HG02763 (cell line): ENCODE measurements at regions not wholly inside any gene's neighbourhood (a gene's known extent, or its start where the extent isn't known, plus 50 kb on each side); places are given as distances from the start of the nearest gene placed in this dataset.

Experiments used
- ATAC-seq: cut with Tn5 transposase; IDR thresholded peaks from one replicate; pipeline ENCODE4 v1.9.1; 2021; ENCODE audit warnings: mild to moderate bottlenecking, moderate library complexity; ENCODE audit not compliant: unreplicated experiment

DNA sequence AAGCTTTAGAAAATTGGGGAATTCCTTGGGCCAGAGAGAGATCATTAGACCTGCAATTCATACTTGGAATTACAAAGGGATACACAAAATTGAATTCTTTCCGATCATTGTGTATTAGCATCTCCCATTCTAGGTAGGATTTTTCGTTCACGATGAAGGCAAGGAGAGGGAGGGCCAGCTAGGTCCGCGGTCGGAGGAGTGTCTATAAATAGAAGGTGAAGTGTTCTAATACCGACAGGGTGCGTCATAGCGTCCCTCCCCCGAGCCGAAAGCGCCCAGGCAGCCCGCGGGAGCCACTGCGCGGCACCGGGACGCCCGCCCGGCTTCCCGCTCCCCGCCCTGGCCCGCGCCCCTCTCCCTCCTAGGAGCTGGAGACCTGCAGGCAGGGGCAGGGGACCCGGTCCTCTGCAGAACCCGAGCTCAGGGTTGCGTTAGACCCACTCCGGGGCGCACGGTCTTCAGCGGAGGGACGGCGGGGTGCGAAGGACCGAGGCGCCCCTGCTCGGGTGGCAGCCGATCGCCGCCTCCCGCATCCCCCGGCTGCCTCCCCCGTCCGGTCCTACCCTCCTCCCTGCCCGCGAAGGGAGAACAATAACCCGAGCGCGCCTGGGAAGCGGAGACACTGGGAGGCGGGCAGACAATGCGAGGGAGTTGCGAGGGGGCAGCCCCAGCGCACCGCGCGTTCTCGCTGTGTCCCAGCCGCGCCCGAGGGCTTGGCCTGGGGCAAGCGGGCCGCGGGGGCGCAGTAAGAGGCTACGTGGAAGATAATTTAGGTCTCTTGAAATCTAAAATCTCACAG, 114.2 kb upstream of the SERTAD2 start:
- ATAC-seq: peak; percentile 84

DNA sequence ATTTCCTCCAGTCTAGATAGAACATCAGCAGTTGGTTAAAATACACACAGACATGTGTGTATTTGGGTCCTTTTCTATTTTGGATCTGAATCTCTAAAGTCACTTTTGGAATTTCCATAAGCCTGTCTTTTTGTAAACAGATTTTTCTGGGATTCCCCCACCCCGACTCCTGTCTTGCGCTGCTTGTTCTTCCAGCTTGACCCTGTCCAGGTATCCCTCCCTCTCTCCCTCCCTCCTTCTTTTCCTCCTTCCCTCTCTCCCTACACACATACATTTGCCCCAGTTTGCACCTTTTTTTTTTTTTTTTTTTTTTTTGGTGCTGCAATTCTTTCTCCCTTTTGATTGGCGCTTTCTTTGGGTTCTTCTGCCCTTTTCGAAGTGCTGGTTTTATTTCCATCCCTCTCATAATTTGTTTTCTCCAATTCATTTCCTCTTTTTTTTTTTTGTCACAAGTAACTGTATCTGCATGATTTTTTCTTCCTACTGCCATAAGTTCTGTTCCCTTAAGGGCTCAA, 114.8 kb upstream of the SERTAD2 start:
- no peak for ATAC-seq

DNA sequence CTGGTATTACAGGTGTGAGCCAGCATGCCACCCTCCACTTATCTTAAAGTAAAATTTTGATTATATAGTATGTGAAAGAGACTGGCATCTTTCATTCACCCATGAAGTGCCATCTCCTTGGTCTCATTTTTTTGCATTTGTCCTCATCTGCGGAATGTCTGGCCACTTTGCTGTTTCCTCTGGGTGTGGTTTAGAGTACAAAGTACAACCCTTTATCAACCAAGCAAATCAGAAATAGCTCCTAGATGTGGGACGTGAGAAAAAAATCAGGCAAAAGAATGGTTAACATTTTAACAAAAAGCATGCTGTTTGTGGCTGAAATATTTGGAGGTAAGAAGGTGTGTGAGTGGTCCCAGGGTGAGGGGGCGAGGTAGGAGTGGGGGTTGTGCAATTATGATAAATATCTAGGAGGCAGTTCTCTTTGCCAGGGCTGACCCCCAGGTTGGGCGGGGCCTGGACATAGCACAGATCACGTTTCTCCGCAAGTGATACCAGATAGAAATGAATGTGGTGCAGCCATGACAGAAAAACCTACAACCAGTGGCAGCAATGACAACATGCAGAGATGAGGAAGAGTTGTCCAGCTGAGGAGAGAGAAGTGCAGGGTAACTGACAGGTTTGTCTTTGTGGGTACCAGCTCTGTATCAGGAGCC, 115.8 kb upstream of the SERTAD2 start:
- ATAC-seq: no peak

DNA sequence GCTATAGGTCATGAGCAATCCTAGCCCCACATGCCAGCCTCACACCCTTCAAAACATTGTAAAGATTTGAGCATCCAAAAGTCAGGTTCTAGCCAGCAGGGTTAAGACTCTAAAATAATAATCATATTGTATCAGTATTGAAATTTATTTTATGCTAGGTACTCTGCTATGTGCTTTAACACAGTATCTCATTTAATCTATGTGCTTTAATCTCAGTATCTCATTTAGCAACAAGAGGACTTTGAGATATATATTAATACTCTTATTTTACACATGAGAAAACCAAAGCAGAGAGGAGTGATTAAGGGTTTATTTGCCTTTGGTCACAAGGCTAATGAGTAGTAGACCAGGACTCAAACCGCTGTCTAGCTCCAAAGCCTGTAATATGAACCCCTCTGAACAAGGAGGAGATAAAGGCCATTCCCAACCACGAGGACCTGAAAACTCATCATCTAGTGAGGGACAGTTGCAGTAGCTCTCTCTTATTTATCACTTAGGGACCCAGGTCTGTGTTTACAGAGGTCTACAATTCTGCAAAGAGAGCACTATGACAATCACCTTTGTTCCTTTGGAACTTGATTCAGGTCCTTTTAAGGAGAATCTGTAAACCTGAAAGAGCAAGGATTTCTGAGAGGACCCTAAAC, 116.5 kb upstream of the SERTAD2 start:
- ATAC-seq: no peak

DNA sequence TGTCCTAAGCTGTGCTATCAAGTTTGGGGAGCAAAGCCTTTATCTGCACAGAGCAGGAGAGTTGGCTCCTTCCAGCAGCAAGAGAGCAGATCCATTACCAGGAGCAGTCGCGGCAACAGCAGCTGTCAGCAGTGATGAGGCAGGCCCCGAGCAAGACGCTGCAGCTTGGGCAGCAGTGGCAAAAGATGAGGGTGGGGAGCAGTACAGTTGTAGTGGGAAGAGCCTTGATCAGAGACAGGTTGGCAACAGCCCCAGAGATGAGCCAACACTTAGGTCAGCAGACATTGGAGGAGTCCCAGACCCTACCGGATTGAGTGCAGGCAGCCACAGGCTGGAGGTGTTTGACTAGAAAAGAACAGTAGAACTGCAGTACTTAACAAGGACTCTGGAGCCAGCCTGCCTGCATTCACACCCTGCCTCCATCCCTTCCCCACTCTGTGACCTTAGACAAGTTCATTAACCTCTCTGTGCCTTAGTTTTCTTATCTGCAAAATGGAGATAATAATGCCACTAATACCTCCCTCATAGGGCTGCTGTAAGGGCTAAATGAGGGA, 117.1 kb upstream of the SERTAD2 start:
- no peak for ATAC-seq

DNA sequence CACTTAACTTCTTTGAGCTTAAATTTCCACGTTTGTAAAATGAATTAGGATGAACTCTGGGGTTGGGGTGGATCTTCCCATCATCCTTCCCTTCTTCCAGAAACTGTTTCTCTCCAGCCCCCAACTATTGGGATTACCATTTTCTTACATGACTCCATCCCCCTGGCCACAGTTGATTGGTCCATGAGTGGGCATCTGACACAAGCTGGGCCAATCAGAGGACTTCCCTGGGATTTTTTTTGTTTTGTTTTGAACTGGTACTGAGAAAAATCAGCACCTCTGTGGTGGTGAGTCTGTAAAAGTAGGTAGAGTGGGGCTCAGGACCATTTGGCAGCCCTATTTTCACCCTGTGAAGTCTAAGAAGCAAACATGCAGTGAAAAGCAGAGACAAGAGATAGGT, 118.0 kb upstream of the SERTAD2 start:
- ATAC-seq: no peak

DNA sequence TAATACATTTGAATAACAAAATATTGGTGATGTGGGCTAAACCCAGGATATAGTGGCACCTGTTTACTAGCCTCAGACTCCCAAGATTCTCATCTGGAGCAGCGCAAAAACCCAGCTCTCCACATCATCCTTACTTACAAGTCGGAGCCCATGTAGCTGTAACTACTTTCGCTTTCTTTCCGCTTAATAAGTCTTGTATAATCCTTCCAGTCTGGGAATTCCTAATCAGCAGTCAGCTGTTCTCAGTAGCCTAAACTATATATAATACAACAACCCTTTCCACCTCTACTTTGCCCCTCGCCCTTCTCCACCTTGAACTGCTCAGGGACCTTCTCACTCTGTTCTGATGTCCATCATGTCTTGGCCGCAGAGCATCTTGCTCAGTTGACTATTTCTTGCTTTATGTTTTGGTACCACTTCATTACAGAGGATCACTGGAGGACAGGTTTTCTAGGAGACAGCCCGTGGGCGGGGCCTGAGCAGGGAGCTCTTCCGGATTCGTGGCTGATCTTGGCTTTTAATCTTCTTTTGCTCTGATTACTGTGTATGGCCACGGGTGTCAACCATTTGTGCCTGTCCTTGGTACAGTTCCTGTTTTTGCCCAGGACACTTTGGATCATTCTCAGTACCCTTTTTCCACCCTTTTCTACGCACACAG, 119.9 kb upstream of the SERTAD2 start:
- ATAC-seq: no peak

DNA sequence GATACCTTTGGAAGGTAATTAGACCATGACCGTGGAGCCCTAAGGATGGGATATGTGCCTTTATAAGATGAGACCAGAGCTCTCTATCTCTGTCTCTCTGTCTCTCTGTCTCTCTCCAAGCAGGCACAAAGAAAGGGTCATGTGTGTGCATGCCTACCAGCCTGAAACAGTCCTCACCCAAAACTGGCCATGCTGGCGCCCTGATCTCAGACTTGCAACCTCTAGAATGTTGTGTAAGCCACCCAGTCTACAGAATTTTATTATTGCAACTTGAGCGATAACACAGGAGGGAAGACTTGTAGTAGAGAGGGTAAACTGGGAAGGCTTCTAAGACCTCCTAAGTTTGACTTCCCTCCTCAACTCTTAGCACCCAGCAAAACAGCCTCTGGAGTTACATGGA, 124.1 kb upstream of the SERTAD2 start:
- ATAC-seq: no peak

DNA sequence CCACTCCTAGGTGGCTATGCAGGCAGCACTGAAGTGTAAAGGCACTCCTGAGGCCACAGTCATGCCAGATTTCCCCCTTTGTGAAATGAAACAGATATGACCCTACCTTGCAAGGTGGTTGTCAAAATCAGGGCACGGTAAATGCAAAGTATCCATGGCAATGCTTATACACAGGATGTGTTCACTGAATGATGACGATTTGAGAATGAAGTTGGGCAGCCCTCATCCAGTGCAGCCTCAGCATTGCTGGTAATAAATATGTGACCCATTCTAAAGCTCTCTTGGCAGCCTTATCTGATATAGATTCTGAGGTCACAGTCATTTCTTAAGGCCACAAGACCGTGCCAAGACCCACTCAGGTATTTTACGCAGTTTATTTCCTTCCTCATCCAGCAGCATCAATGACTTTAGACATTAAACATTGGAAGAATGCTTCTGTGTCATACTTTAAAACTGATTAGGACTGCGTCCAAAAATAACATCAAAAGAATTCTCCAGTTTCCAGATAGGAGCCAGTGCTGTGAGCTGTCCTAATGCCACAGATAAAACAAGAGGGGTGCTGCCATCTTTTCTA, 125.5 kb upstream of the SERTAD2 start:
- ATAC-seq: no peak

DNA sequence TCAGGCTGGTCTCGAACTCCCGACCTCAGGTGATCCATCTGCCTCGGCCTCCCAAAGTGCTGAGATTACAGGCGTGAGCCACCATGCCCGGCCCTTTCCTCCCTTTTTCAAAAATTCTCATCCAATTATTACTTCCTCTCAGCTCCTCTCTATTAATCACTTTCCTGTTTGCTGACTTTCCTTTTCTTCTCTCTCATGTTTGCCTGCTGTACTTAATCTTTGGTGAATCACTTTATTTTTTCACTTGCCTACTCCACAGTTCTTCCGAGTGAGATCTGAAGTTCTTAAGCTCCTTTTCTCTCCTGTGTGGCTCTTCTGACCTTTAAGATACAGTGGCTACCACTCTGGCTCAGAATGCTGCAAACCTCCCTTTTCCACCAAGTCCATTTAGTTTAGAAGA, 126.3 kb upstream of the SERTAD2 start:
- no peak for ATAC-seq

DNA sequence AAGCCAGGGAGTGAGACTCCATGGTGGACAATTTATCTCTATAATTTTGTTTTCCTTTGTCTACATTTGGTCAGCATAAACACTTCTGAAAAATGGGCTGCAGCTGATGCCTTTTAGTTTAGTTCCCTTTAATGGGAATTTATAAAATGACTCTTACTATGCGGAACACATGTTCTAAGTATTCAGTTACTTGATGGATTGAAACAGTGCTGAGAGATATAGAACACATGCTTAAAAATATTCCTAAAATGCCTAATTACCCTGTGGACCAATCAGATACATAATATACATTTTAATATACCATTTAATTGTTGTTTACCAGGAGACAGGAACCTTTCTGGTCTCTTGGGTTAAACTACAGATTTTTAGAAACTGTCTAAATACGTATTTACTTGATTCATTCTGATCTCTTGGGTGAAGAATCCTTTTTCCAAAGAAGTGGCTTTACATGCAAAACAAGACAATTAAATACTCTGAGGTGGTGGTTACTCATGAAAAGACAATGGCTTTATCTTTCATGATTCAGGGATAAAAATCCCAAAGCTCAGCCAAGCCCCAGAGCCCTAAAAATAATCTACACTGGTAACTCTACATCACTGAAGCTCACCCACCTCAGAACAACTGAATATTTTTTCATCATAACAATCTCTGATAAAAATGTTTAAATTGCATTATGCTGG, 128.1 kb upstream of the SERTAD2 start:
- no peak for ATAC-seq

DNA sequence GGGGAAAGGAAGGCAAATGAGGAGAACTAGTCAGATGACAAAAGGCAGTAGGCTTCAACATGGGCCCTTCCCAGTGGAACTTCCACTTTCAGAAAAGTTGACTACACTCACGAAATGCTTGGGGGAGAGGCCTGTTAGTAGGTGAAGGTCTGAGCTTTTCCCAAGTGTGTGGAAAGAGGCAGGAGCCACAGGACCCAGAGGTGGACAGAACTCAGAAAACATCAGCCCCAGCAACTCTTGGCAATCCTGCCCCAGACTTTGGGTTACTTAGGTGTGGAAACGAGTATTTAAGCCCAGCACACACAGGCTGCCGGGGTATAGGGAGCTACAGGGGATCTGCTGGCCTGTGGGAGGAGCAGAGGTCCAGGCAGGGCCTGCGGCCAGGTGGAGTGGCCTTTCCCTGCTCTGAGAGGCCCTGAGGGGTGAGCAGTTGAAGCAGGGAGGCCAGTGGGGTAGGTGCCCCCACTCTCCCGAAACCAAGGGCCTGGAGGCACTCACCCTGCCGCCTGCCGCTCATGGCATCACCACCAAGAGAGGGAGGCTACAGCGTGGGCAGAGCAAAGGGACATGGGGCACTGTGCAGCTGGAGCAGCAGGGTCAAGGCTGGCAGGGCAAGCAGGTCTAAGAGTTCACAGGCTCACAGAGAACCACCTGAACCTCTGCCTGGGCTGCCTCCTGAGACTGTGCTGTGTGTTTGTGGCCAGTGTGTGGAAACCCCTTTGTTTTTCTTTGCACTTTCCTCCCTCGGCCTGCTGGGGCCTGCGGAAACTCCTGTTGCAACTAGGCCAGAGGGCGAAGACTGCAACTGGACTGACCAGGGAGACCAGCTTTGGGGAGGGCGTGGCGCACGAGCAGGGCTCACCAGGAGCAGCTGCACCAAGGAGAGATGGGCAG, 130.7 kb upstream of the SERTAD2 start:
- no peak for ATAC-seq

DNA sequence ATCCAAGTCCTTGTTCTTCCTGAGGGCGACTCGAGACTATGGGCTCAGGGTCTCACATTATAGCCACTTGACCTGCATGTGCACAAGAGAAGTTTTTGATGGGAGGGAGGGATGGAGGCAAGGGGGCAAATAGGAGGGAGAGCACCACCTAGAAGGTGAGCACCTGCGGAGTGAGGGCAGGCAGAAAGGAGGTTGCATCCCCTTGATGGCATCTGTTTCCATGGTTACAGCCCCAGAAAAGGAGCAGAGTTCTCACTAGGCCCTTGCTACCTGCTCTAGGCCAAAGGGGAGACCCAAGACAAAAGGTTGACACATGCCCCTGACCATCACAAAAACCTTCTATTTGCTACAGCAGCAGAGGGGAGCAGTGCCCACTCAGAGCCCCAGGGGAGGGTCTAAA, 131.5 kb upstream of the SERTAD2 start:
- no peak for ATAC-seq

DNA sequence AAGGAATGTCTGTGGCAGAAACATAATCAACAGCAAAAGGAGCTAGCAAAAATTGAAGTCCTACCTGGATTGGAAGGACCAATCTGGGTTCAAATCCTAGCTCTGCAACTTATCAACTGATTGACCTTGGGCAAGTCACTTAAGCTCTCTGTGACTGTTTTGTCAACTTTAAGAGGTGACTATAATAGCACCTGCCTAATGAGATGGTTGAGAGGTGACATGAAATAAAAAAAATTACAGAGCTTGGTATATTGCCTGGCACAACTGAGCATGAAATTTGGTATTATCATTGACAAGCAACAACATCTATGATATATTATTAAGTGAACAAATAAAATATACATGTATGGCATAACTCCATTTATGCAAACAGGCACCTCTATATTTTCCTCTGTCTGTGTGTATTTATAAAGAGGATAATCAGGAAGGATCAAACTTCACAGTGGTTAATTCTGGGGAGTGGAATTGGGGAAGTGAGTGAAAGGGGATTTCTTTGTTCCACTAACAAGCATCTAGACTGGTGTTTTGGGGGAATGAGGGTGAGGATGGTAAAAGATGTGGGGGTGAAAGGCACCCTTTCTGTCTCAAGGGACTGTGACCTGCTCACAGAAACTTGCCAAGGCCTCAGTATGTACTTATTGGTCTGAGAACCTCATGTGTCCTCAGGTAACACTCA, 132.8 kb upstream of the SERTAD2 start:
- ATAC-seq: no peak

DNA sequence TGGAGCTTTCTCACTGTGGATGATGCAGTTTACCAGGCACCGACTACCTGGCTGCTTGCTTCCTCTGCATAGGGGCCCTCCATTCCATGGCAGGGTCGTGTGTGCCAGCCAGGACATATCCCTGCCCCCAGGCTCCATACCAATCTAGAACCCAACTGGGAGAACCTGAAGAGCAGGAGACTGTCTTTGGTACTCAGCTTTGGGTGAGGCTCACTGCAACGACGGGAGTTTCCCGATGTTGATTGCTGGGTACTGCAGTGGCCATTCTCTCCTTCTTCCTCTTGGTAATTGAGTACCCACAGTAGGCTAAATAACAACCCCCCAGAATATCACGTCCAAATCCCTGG, 133.3 kb upstream of the SERTAD2 start:
- ATAC-seq: no peak

DNA sequence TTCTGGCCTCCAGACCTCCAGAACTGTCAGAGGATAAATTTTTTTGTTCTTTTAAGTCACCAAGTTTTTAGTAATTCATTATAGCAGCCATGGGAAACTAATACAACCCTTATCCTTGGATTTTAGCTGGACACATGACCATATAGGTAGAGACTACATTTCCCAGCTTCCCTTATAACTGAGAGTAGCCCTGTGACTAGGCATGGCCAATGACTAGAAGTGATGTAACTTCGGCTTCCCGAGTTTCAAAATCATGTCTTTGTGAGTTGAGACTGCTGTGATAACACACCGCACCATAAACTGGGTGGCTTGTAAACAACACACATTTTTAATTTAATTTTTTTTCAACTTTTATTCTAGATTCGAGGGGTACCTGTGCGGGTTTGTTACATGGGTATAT, 134.0 kb upstream of the SERTAD2 start:
- ATAC-seq: no peak

DNA sequence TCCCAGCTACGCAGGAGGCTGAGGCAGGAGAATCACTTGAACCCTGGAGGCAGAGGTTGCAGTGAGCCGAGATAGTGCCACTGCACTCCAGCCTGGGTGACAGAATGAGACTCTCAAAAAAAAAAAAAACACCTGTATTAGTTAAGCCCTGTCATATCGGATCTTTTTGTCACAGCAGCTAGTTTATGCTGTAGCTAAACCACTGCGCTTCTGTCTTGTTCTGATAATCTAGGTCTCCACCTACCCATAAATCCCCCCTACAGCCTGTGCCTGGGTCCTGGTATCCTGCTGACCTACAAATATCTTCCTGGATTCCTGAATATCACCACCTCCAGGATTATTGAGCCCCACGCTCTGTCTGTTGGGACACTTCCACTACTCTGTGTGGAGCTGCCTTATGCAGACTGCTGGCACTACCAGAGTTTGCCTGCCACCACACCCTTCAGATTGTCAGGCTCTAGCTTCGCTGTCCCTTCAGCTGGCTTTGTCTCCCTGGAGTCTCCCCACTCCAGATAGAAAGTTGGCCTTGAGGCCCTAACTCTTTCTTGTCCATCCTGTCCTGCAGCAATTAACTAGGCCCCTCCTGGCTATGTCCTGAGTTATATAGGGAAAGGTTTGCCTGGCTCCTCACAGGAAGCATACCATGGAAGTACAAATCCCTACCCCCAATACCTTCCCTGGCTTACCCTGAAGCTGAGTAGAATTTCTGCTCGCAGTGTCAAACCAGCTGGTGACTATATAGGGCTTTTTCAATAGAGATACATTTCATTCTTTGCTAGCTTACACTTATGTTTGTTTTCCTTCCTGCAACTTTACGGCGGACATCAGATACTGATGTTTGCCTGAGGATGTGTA, 136.0 kb upstream of the SERTAD2 start:
- no peak for ATAC-seq

DNA sequence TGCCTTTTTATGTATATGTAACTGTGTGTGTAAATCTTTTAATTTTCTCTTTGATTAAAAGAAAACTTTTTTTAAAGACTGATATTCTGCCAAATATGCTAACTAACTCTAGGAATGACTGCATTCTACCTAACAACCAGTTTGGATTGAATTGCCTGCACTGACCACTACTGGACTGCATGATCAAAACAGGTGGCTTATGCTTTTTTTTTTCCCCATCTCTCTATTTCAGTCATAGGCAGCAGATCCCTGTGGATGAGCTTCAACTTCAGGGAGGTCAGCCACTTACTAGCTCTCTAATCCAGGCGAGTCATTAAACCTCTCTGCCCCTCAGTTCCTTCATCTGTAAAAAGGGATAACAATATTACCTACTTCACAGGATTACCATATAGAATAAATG, 138.6 kb upstream of the SERTAD2 start:
- no peak for ATAC-seq
